Suppressor macrophage treated with lipopolysaccharide for 1 hour (primary cell): ENCODE measurements at regions not wholly inside any gene's neighbourhood (a gene's known extent, or its start where the extent isn't known, plus 50 kb on each side); places are given as distances from the start of the nearest gene placed in this dataset.
A peak's percentile ranks its signal among the peaks of the same experiment; 100 is the strongest.
"Not testable (repeated sequence)": the region's sequence is repeated elsewhere in the genome, so short reads cannot be mapped to it uniquely, and the experiment has no call there.

ENCODE experiments used
- DNase-seq, 3 donors: peaks; one replicate each; pipeline ENCODE4 v3.0.0-alpha.2; 2020 to 2022

DNA sequence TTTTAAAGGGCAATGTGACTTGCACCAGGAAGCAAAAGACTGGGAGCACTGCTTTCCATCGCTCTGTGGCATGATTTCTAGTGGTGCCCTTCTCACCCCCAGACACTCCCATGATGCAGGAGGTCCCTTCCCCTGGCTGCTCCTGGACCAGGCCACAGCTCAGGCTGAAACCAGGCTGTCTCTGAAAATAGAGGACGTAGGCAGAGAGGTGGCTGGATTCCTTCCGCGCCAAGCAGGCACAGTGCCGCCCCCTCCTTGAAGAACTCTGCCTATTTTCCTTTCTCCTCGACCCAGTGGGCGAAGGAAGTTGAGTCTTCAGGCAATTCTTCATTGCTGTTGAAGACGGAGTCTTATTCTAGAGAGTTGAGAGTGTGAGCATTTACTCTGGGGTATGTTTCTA, 489.4 kb upstream of the TBL1XR1 start:
- DNase-seq: no peak

DNA sequence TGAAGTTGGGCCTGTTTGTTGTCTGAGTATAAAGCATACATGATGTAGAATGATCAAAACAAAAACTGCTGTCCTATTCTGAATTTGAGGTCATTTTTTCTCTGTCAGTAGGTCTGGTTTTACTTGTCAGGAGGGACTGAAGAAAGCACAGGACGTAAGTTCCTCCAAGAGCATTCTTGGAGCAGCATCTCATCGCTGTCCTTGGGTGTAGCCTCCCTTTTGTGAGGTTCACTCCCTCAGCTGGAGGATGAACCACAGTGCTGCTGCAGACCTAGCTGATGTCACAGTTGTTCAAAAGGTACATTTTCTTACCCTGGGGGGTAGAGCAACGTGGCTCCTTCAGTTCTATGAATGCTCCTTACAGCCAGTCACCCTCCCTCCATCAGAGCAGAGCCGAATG, 490.0 kb upstream of the TBL1XR1 start:
- DNase-seq: no peak

DNA sequence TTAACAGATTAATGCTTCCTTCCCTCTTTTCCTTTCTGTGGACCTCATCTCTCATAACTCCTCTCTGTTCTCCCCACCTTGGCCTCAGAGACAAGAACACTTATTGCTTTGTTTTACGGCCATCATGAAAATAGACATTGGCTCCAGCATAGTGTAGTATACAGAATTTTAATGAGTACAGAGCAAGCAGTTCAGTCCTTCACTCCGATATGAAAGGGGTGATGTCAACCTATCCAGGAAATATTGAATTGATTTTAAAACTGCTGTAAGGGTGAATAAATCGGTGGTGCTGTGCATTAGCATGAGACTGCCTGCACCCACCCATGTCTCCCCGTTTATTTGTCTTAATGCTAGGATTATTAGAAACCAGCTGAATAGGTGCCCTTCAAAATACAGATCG, 490.9 kb upstream of the TBL1XR1 start:
- no peak for DNase-seq

DNA sequence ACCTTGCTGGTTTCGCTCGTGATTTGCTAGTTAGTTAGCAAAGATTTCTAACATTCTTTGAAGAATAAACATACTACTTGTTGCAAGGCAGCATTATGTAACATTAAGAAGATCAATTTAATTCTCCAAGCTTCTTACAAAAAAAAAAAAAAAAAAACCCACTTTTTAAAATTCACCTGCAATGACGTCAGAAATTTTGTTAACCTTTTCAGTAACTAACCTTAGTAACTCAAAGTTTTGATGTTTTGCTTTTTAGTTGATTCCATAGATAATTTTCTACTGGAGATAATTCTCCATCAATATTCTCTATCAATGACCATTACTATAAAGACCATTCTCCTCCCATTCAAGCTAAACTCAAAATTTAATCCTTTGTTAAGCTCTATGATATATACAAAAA, 491.8 kb upstream of the TBL1XR1 start:
- DNase-seq: no peak

DNA sequence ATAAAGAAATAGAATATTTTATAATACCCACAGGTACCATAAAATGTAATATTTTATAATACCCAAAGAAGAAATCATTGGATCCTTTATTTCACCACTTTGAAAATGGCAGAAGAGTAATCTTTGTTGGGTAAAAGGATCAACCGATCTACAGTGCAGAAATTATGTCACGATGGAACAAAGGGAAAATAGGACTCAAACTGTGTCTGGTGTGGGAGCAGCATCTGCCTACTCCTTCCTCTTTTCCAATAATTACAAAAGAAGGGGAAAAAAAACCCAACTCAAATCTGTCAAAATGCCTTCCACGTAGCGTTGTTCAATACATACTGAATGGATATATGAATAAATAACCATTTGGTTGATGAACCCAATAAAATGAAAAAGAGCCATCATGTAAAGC, 492.6 kb upstream of the TBL1XR1 start:
- DNase-seq: peak; percentile 25 to 46 (median 40)

DNA sequence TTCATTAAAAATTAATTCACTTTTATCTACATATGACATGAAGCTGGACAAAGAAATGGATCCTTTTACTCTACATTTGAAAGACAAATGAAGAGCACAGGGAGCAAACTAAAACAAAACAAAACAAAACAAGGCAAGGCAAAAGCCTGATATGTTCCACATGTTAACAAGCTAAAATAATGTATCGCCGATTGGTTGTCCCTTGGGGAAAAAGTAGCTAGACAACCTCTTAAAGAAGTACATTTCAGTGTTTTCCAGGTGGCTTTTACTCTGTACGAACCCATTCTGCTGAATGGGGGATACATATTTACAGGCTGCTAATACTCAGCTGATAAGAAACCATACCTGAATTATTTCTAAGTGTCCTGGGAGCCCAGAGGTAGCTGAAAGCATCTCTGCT, 493.0 kb upstream of the TBL1XR1 start:
- no peak for DNase-seq

DNA sequence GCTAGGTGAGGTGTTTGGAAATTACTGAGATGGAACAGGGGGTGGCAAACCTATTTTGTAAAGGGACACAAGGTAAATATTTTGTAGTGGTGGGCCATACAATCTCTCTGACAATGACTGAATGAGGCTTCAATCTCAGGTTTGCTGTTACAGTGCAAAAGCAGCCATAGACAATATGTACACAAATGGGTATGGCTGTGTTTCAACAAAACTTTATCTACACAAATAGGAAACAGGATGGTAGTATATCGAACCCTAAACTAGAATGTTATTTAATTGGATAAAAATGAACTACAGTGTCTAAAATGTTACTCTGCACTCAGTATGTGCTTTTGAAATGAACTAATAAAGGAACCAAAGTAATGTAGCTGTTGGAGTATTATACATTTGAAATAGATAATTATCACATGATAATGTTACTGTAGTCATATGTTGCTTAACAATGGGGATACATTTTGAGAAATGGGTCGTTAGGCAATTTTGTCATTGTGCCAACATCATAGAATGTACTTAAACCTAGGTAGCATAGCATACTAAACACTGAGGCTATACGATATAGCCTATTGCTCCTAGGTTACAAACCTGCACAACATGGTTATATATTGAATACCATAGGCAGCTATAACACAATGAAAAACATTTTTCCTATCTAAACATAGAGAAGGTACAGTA, 495.2 kb upstream of the TBL1XR1 start:
- peak; percentile 18 to 43 (median 28) for DNase-seq

DNA sequence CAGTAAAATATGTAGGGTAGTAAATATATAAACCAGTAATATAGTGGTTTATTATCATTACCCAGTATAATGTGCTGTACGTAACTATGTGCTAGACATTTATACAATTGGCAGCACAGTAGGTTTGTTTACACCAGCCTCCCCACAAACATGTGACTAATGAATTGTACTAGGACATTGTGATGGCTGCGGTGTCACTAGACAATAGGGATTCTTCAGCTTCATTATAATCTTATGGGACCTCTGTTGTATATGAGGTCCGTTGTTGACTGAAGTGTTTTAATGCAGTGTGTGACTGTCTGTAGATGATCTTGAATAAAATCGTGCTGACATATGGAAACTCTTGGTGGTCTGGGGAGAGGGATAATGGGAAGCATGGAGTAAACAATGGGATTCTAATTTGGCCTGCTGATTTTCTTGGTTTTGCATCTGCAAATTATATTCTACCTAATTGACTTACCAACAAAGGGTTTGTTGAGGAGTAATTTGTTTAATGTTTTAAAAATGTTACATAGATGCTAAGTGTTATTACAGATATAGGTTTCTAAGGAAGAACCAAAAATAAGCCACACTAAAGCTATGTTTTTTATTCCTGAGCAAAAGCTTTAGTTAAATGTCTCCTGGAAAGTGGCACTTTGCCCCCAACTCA, 496.5 kb upstream of the TBL1XR1 start:
- no peak for DNase-seq

DNA sequence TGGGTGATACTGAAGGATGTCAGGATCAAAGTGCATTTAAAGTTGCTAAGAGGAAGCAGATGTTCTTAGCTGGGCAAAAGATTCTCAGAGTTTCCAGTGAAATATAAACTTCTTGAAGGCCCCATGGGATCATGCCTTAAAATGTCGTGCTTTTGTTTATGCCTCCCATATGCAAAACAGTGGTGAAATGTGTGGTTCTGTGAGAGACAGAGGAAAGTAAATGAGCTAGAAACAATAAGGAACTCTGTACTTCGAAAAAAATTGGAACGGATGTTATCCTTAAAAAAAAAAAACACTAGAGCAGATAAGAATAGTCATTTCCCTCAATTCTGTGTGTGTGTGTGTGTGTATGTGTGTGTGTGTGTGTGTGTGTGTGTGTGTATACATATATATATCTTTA, 497.0 kb upstream of the TBL1XR1 start:
- no peak for DNase-seq

DNA sequence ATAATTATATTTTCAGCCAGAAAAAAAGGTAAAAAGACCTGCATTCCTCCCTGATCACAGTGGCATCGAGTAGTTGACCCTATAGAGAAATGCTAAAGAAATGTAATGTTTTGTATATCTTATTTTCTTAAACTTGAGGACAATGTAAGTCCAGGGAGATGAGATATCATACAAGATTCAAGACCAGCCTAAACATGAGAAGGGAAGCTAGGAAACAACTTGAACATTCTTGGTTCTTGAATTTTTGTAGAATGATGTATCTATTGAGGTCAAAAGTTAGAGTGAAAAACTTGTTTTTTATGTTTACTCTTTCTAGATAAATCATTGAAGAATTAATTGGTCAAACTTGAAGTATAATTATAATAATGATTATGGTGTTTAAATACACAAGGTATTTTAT, 497.7 kb upstream of the TBL1XR1 start:
- DNase-seq: no peak

DNA sequence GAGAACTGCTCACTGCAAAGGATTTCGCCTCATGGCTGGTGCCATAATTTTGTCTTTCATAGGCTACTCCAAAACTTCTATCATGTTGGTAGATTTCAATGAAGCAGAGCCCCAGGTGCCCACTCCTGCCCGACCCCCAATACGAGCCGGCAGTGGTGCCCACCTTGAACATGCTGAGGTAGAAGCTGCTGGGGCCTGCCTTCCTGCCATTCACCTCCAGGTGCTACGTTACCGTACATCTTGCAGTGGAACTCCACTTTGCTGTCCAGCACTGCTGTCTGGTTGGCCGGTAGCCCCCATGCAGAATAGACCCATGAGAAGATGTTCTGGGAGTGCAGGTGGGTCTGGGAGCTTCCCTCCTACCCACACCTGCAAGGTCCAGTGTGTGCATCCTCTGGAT, 502.8 kb upstream of the TBL1XR1 start:
- DNase-seq: no peak

DNA sequence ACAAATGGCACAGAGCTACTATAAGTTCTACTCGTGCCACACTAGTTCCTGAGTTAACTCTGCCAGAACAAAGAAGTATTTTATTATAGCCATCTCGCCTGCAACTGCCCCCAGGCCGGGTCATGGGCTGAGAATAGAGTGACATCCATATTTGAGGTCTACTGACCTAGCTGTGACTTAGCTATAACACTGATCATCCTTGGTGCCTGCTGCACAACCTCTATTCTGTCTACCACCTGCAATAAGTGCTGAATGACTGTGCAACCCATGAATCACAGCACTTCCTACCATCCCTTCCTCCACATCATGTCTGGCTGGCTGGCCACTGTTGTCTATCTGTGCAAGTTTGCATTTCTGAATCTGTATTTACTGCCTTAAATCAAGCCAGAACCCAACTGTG, 506.5 kb upstream of the TBL1XR1 start:
- no peak for DNase-seq

DNA sequence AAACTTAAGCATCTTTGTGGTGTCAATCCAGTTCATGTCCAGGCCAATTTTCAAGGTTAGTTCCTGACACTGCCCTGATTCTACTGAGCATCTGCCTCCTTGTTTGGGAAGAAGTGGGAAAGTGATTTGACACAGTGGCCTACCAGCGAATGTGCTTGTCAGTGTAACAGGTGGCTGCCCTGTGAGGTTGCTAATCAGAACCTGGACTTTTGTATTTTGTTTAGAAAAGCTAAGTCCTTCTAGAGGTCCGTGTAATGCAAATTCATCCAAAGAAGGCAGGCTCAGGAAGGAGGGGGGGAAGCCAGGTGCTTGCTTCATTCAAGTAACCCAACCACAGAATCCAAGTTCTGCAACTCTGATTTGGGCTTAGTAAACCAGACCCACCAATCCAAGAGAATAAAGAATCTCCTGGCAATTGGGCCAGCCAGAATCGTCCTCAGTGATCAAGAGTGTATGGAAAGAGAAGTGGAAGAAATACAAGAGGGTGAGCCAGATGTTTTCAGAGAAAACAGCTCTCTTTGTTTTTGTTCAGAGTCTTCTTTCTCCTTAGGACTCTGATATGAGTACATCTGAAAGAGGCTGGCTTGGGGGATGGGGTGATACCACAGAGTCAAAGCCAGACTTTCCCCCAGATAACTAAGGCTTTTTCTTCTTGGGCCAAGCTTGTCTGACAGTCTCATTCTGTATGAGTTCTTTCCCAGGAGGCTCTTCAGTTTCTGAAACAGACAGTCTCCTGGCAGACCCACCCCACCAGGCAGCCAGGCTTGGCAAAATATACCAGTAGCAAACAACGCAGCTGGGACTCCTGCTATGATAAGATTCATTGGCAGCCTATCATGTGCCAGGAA, 508.9 kb upstream of the TBL1XR1 start:
- no peak for DNase-seq

DNA sequence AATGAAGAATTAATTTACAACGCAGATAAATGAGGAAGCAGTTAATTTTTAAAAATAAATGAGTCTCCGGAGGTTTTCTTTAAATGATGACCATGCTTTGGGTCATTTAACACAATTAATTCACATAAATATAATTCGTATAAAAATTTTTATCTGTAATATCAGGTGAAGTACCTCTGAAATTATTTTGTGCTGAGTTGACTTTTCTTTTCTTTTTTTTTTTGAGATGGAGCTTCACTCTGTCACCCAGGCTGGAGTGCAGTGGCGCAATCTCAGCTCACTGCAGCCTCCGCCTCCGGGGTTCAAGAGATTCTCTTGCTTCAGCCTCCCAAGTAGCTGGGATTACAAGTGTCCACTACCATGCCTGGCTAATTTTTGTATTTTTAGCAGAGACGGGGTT, 512.2 kb upstream of the TBL1XR1 start:
- not testable (repeated sequence) for DNase-seq

DNA sequence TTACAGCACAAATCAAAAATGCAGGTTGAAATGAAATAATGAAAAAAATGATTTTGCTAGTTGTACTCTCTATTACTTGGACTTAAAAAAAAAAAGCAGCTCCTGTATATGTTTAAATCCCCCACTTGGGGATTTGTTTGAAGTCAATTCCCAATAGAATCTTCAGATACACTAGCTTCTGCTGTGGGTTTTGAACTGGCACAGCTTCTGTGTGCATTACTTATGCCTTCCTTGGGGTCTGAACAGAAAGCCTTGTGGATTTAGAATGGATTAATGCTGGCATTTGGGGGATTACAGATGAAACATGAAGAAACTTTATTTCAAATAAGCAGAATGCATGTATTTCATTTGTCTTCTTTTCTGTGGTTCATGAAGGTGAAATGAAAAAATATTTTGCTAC, 513.2 kb upstream of the TBL1XR1 start:
- no peak for DNase-seq

DNA sequence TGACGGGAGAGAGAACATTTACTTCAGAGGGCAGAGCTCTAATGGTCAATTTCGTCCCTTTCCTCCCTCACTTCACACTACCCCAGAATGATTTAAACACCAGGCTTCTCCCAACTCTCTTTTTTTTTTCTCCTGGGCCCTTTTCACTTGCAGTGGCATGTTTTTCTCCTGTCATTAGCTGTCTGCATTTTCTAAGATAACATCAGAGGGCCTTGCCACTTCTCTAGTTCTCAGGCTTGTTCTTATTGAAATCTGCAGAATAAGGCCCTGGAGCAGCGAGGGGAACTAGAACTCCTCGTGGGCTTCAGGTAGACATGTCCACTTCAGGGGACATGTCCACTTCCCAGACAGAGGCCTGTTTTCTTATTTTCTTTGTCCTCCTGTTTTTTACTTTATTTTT, 514.4 kb upstream of the TBL1XR1 start:
- DNase-seq: no peak

DNA sequence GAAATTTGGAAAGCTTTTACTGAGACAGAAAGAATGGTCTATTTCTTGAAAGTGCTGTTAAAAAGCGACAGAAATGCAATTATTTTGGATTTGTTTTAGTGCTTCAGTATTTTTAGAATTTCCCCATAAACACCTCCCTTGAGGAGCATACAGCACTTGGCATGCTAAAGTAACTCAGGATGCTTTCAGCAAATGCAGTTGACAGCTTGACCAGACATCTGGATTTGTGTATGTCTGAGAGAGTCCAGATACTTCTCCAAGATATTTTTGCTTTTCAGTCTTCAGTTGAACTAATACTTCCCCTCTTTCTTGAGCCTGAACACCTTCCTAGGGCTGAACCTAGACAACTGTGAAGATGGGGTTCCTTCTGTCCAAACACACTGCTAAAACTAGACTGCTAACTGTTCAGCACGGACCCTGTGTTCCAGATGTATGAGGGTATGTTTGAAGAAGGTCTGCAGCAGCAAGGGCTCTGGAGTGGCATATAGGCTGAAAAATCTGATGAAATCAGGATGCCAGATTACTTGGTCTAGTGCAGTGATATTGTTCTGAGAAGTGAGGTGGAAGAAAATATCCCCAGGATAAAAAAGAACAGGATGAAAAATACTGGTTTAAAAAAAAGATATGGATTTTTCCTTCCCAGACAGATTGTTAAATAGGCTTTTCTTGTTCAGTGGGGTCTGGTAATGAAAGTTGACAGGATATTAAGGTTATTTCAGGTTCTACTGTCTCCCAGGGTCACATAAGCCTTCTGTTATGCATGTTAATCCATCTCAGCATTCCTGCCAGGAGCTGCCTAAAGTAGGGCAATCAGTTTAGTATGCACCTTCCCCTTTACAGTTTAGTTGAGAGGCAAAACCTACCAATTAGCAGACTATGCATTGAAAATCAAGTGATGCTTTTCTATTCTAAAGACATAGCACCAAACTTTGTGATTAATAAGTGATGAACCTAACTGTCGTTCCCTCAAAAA, 516.9 kb upstream of the TBL1XR1 start:
- DNase-seq: no peak

DNA sequence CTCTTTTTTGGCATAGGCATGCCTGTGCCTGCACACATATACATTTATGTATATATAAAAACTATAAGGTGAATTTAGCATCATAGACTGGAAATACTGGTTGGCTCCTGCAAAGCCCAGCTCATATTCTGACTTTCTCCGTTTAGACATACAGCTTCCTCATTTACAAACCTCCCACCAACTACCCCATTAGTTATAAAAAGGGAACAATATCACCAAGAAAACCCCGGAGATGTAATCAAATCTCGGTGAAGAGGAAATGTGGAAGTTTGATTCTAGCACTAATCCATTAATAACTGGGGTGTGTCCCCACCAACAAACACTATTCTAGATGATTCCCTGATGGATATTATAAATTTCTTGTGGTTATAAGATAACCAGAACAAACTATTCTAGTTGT, 517.7 kb upstream of the TBL1XR1 start:
- peak; percentile 70 to 89 (median 88) for DNase-seq

DNA sequence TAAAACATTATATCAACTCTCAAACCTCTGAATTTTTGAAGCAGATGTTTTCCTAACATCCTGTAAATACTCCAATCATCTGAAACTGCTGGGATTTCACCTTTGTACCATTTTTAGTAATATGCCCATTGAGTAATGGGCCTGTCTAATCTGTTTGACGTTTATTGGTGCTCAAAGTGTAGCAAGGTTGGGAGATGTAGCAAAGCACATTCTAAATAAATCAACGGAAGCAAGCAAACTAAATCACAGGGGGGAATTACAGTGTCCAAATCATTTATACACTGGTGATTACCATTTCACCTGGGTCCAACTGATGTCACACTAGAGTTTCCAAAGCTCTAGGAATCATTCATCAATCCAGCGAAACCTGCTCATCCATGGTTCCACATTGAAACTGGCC, 518.7 kb upstream of the TBL1XR1 start:
- no peak for DNase-seq

DNA sequence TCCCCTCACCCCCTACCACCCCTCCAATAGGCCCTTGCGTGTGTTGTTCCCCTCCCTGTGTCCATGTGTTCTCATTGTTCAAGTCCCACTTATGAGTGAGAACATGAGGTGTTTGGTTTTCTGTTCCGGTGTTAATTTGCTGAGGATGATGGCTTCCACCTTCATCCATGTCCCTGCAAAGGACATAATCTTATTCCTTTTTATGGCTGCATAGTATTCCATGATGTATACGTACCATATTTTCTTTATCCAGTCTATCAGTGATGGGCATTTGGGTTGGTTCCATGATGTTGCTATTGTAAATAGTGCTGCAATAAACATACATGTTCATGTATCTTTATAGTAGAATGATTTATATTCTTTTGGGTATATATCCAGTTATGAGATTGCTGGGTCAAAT, 523.6 kb upstream of the TBL1XR1 start:
- DNase-seq: not testable (repeated sequence)

DNA sequence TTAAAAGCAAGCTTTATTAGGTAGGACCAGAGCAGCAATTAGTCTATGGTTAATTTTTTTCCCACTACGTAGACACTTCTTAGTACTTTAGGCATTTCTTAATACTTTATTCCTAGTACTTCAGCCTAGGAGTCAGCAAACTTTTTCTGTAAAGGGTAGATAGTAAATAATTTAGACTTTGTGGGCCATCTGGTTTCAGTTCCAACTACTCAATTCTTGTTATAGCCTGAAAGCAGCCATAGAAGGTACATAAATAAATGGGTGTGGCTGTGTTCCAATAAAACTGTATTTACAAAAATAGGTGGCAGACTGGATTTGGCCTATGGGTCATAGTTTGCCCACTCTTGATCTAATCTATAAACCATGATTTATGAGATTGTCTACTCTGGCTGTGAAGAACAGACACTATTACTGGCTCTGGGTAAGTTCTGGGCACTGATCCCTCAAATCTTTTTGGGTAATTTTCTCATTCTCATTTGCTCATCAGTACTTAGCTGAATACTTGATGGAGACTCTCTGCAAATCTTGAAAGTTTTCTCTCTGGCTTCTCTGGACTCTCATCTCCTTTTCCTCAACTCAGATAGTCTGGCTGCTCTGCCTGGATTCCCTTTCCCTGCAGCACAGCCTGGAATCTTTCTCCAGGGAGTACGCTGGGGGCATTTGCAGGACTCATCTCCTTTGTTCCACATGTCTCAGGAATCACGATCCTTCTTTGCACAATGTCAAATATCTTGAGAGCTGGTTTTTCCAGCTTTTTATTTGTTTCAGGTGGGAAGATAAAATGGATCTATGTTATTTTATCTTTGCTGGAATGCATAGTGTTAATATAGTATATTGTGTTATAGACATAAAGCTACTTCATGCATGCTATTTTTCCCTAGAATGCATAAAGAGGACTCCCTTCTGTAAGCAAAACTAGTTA, 524.8 kb upstream of the TBL1XR1 start:
- peak in 1 of 3 donors; percentile 15 for DNase-seq
